ENCODE measurements at regions not wholly inside any gene's neighbourhood (a gene's known extent, or its start where the extent isn't known, plus 50 kb on each side); places are given as distances from the start of the nearest gene placed in this dataset.
"Not testable (repeated sequence)": the region's sequence is repeated elsewhere in the genome, so short reads cannot be mapped to it uniquely, and the experiment has no call there.

GRCh38 chr16:79381603-79382042, 218.9 kb downstream of the MAF start:
- no peak for TF ChIP-seq CTCF (IDR thresholded peaks at IDR 0.05)
- no peak overlapping the region for H3K4me3 ChIP-seq
- no peaks in the 10 kb centered on the region for H3K9me3 ChIP-seq
- H3K36me3 ChIP-seq: no peaks in the 10 kb centered on the region
- peaks cover 12% of the 10 kb centered on the region for H3K4me1 ChIP-seq
- no peaks in the 10 kb centered on the region for H3K27me3 ChIP-seq (ENCODE audit: low read depth)
- no peak for DNase-seq
- H3K27ac ChIP-seq: no peak overlapping the region
- peak; percentile 61 to 63 for ATAC-seq
- intact Hi-C loops (cut with DNase I): no loop called here

GRCh38 chr16:79380995-79381602, 219.4 kb downstream of the MAF start:
- Histone ChIP-seq H3K4me3 (no peak overlapping the region), H3K36me3 (no peaks in the 10 kb centered on the region), H3K27ac (no peak overlapping the region), H3K4me1 (peaks cover 12% of the 10 kb centered on the region), H3K9me3 (no peaks in the 10 kb centered on the region), H3K27me3 (ENCODE audit: low read depth) (no peaks in the 10 kb centered on the region)
- DNase-seq: no peak
- no peak for TF ChIP-seq CTCF (IDR thresholded peaks at IDR 0.05)
- intact Hi-C loops (cut with DNase I): no loop called here
- ATAC-seq: peak; percentile 15 to 46

- TF ChIP-seq CTCF (IDR thresholded peaks at IDR 0.05): no peak
- peaks cover 12% of the 10 kb centered on the region for H3K4me1 ChIP-seq
- intact Hi-C loops (cut with DNase I): no loop called here
Measured at GRCh38 chr16:79379095-79379494, 221.4 kb downstream of the MAF start.

GRCh38 chr16:79377082-79377481, 223.5 kb downstream of the MAF start:
- not testable (repeated sequence) for DNase-seq, ATAC-seq

More at GRCh38 chr16:79379095-79379494, 221.4 kb downstream of the MAF start:
- no peaks in the 10 kb centered on the region for H3K36me3 ChIP-seq
- no peaks in the 10 kb centered on the region for H3K9me3 ChIP-seq
- ATAC-seq (no peak), DNase-seq (no peak)
- no peak overlapping the region for H3K27ac ChIP-seq
- no peak overlapping the region for H3K4me3 ChIP-seq
- no peaks in the 10 kb centered on the region for H3K27me3 ChIP-seq (ENCODE audit: low read depth)

GRCh38 chr16:79375351-79375750, 225.2 kb downstream of the MAF start:
- Histone ChIP-seq H3K36me3 (no peaks in the 10 kb centered on the region), H3K4me1 (no peaks in the 10 kb centered on the region), H3K27ac (no peak overlapping the region), H3K27me3 (ENCODE audit: low read depth) (no peaks in the 10 kb centered on the region), H3K9me3 (peaks cover 7% of the 10 kb centered on the region), H3K4me3 (no peak overlapping the region)
- intact Hi-C loops (cut with DNase I): no loop called here
- DNase-seq: no peak
- TF ChIP-seq CTCF (IDR thresholded peaks at IDR 0.05): no peak
- ATAC-seq: no peak

More at GRCh38 chr16:79377082-79377481, 223.5 kb downstream of the MAF start:
- H3K4me3 ChIP-seq; H3K9me3 ChIP-seq; intact Hi-C loops (cut with DNase I); H3K36me3 ChIP-seq; H3K27me3 ChIP-seq (ENCODE audit: low read depth); H3K27ac ChIP-seq: not testable (repeated sequence)
- peaks cover 12% of the 10 kb centered on the region for H3K4me1 ChIP-seq

GRCh38 chr16:79372503-79373184, 227.9 kb downstream of the MAF start:
- peaks cover 9% of the 10 kb centered on the region for H3K9me3 ChIP-seq
- no peak overlapping the region for H3K27ac ChIP-seq
- H3K4me1 ChIP-seq: no peaks in the 10 kb centered on the region
- no peak for TF ChIP-seq CTCF (IDR thresholded peaks at IDR 0.05)
- H3K27me3 ChIP-seq (ENCODE audit: low read depth): no peaks in the 10 kb centered on the region
- DNase-seq (no peak), ATAC-seq (peak; percentile 57 to 62)
- intact Hi-C loops (cut with DNase I): no loop called here
- no peaks in the 10 kb centered on the region for H3K36me3 ChIP-seq
- no peak overlapping the region for H3K4me3 ChIP-seq
